A204.1 (cell line): ENCODE measurements at regions not wholly inside any gene's neighbourhood (a gene's known extent, or its start where the extent isn't known, plus 50 kb on each side); places are given as distances from the start of the nearest gene placed in this dataset.
"Not testable (repeated sequence)": the region's sequence is repeated elsewhere in the genome, so short reads cannot be mapped to it uniquely, and the experiment has no call there.

Experiments used
- FAIRE-seq: peaks from 2 replicates; lab custom pipeline; 2012; peaks lifted over from hg19 to GRCh38; lab: Jason Lieb, UNC

DNA sequence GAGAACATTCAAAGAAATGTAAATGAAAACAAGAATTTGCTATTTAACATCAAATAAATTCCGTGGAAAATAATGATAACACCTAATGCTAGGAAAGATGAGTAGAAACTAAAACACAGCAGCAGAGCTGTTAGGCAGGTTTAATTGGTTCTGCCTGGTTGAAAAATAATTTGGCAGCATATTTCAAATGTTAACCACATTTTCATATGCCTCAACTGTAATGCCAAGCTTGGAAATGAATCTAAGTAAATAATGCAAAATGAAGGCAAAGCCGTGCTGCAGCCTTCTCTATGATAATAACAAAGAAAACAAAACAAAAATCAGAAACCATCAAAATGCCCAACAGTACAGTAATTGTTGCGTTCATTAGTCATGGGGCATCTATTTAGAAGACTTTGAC, 79.9 kb upstream of the MSX2 start:
- FAIRE-seq: no peak

DNA sequence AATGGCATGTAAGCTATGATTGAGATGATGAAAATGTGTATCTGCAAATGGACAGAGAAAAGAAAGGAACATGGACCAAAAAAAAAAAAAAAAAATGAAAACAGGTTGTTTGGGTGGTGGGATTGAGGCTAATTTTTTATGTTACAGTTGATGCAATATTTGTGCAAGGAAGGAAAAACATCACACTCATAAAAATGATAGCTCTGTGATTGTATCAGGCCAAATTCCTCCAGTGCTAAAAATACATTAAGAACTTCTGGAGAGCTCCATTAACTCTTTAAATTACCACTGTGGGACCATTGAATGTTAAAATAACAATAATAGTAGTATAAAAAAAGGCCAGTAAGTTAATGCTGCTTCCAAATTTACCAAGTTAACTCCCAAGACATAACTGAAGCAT, 79.5 kb upstream of the MSX2 start:
- FAIRE-seq: no peak

DNA sequence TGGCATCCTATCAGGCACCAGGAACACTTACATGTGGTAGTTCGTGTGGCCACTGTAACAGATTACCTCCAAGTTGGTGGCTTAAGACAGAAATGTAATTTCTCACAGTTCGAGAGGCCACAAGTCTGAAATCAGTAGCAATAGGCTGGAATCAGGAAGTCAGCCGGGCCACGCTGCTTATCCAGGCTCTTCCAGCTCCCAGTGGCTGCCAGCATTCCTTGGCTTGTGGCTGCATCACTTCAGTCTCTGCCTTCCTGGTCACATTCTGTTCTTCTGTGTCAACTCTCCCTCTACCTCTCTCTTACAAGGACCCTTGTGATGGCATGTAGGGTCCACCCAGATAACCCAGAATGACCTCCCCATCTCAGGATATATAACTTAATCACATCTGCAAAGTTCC, 78.7 kb upstream of the MSX2 start:
- FAIRE-seq: no peak

DNA sequence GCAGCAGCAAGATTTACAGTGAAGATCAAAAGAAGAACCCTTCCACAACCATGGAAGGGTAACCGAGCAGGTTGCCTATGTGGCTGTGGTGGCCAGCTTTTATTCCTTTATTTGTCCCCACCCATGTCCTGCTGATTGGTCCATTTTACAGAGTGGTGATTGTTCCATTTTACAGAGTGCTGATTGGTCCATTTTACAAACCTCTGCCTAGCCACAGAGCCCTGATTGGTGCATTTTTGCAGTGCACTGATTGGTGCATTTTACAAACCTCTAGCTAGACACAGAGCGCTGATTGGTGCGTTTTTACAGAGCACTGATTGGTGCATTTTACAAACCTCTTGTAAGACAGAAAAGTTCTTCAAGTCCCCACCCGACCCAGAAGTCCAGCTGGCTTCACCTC, 75.8 kb upstream of the MSX2 start:
- FAIRE-seq: not testable (repeated sequence)

DNA sequence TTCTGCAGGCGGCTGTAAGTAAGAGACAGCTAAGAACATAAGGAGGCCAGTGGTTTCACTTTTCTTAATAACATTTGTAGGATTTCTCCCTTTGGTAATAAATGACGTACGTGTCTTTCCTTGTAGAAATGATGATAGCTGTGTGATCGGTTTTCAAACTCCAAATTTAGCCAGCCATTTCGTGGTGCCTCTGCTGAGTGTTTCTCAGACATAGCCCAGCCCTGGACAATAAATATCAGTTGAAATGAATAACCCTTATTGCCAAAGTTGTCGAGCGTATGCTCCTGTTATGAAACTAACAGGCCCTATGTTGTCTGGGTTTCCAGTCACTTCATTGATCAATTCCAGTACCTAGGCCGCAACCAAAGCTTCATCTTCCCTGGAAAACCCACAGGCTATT, 75.0 kb upstream of the MSX2 start:
- FAIRE-seq: no peak

- no peak for FAIRE-seq
Measured at GRCh38 chr5:174654442-174654841, 69.9 kb upstream of the MSX2 start.

DNA sequence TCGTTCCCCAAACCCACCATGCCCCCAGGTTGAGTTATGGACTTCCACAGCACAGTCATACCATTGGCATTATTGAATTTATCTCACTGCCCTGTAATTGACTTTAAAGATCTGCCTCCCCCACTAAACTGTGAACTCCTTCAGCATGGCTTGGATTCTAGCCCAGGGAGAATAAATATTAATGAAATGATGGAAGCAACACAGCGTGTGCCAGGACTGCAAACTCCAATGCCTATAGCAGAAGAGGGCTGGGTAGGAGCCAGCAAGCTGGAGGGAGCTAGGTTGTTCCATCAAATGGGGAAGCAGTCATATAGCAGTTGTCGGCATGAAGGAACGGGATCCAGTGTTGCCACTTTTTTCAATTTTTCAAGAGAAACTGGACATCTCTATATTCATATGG, 69.0 kb upstream of the MSX2 start:
- no peak for FAIRE-seq

- no peak for FAIRE-seq
Measured at GRCh38 chr5:174664180-174664850, 60.1 kb upstream of the MSX2 start.

DNA sequence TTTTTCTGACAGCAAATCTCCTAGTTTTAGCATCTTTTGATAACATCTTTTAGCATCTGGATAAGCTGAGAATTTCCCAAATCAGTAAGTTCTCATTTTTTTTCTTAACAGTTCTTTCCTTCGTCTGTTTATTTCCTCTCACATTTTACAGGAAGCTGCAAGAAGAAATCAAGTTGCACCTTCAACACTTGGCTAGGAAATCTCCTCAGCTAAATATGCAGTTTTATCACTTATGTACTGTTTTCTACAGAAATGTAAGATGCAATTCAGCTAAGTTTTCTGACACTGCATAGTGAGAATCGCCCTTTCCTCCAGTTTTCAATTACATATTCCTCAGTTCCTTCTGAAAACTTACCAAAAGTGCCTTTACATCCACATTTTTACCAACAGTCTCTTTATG, 59.0 kb upstream of the MSX2 start:
- FAIRE-seq: no peak

GRCh38 chr5:174667526-174667925, 56.9 kb upstream of the MSX2 start:
- no peak for FAIRE-seq

GRCh38 chr5:174668349-174668748, 56.0 kb upstream of the MSX2 start:
- no peak for FAIRE-seq
